Smooth muscle cell (in vitro differentiated cells): ENCODE measurements at regions not wholly inside any gene's neighbourhood (a gene's known extent, or its start where the extent isn't known, plus 50 kb on each side); places are given as distances from the start of the nearest gene placed in this dataset.
A peak's percentile ranks its signal among the peaks of the same experiment; 100 is the strongest.

ENCODE experiments used
- DNase-seq: peaks from one replicate; lab custom pipeline; 2025; ENCODE audit not compliant: unreplicated experiment; lab: John Stamatoyannopoulos, UW
- H2AFZ ChIP-seq: fragments of 200-600 bp; sonication (generic); 2 replicates; pipeline ENCODE4 v1.6.0; 2016; ENCODE audit warnings: antibody characterized with exemption, low read depth, mild to moderate bottlenecking
- H3F3A ChIP-seq: fragments of 200-600 bp; sonication (generic); 2 replicates; pipeline ENCODE4 v1.6.0; 2017; ENCODE audit warnings: antibody characterized with exemption, low read depth
- H3K27ac ChIP-seq: fragments of 200-600 bp; sonication (generic); 2 replicates; pipeline ENCODE4 v1.5.1; 2016; ENCODE audit warnings: low read depth, mild to moderate bottlenecking
- H3K27me3 ChIP-seq: fragments of 200-600 bp; sonication (generic); 2 replicates; pipeline ENCODE4 v1.6.1; 2016; ENCODE audit warnings: low read depth, mild to moderate bottlenecking
- H3K36me3 ChIP-seq: fragments of 200-600 bp; sonication (generic); 2 replicates; pipeline ENCODE4 v1.5.1; 2016; ENCODE audit warnings: low read depth
- H3K4me1 ChIP-seq: fragments of 200-600 bp; sonication (generic); 2 replicates; pipeline ENCODE4 v1.5.1; 2016; ENCODE audit warnings: low read depth
- H3K4me2 ChIP-seq: fragments of 200-600 bp; sonication (generic); 2 replicates; pipeline ENCODE4 v1.6.0; 2016; ENCODE audit warnings: mild to moderate bottlenecking
- H3K4me3 ChIP-seq: fragments of 200-600 bp; sonication (generic); 2 replicates; pipeline ENCODE4 v1.5.1; 2016; ENCODE audit warnings: mild to moderate bottlenecking
- H3K79me2 ChIP-seq: fragments of 200-600 bp; sonication (generic); 2 replicates; pipeline ENCODE4 v1.6.0; 2016; ENCODE audit warnings: low read depth, mild to moderate bottlenecking
- H3K9ac ChIP-seq: fragments of 200-600 bp; sonication (generic); 2 replicates; pipeline ENCODE4 v1.6.0; 2016; ENCODE audit warnings: low read depth
- H3K9me3 ChIP-seq: fragments of 200-600 bp; sonication (generic); replicated peaks from 2 replicates; pipeline ENCODE4 v1.5.1; 2016; ENCODE audit warnings: low read depth
- H4K20me1 ChIP-seq: fragments of 200-600 bp; sonication (generic); 2 replicates; pipeline ENCODE4 v1.6.0; 2016; ENCODE audit warnings: low read depth
- WGBS: methylation state at CpG from one replicate; pipeline ENCODE4 v1.1.7; 2016; ENCODE audit warnings: low lambda C conversion rate; 5-methylcytosine and 5-hydroxymethylcytosine counted together
- TF ChIP-seq, protein P1 (sequence below): fragments of 200-600 bp; sonication (generic); IDR thresholded peaks from 2 replicates; pipeline ENCODE4 v1.5.1; 2017; ENCODE audit warnings: borderline replicate concordance, mild to moderate bottlenecking, antibody characterized with exemption; ENCODE audit not compliant: insufficient read depth, poor library complexity, severe bottlenecking

DNA sequence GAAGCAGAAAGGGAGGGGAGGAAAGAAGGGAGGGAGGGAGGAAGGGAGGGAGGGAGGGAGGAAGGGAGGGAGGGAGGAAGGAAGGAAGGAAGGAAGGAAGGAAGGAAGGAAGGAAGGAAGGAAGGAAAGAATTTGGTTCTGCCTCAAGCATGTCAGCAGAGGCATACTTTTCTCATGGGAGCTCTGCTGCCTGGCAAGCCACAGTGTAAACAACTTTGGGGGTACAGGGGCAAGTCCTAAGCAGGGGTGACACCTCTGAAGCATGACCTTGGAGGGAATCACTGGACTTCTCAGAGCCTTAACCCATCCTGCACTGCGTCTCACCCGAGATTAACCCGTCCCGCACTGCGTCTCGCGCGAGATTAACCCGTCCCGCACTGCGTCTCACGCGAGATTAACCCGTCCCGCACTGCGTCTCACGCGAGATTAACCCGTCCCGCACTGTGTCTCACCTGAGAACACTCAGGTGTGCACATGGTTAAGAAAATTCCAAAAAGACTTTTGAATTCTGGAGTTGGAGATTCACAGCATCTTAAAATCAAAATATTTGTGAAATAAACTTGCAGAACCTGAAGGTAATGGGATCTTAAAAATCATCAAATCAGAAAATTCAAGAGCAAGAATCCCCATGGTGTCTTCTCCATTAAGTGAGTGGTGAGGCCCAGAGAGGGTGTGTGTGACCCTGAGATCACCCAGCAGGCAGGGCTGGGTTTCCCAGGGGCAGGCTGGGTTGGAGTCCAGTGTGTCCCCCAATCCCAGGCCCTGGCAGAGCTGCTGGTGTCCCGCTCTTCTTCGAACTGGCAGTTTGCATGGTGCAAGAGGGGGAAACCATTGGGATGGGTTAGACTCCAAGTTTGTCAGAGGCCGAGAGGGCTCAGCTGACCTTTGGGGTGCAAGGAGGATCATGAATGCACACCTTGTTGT is 190.4 kb downstream of the MN1 start:
- Histone ChIP-seq H3K4me1 (no peaks in the 10 kb centered on the region), H2AFZ (no peak overlapping the region), H3F3A (no peaks in the 10 kb centered on the region), H3K27me3 (peaks cover 32% of the 10 kb centered on the region), H3K9me3 (no peaks in the 10 kb centered on the region), H3K4me2 (no peak overlapping the region), H3K36me3 (no peaks in the 10 kb centered on the region), H3K27ac (no peak overlapping the region), H3K79me2 (no peaks in the 10 kb centered on the region), H3K4me3 (no peak overlapping the region), H3K9ac (no peak overlapping the region), H4K20me1 (no peaks in the 10 kb centered on the region)
- WGBS = 95% methylated on average over 23 of the region's 23 CpGs
- no peak for DNase-seq
- TF ChIP-seq, protein P1, sequence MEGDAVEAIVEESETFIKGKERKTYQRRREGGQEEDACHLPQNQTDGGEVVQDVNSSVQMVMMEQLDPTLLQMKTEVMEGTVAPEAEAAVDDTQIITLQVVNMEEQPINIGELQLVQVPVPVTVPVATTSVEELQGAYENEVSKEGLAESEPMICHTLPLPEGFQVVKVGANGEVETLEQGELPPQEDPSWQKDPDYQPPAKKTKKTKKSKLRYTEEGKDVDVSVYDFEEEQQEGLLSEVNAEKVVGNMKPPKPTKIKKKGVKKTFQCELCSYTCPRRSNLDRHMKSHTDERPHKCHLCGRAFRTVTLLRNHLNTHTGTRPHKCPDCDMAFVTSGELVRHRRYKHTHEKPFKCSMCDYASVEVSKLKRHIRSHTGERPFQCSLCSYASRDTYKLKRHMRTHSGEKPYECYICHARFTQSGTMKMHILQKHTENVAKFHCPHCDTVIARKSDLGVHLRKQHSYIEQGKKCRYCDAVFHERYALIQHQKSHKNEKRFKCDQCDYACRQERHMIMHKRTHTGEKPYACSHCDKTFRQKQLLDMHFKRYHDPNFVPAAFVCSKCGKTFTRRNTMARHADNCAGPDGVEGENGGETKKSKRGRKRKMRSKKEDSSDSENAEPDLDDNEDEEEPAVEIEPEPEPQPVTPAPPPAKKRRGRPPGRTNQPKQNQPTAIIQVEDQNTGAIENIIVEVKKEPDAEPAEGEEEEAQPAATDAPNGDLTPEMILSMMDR = no peak

DNA sequence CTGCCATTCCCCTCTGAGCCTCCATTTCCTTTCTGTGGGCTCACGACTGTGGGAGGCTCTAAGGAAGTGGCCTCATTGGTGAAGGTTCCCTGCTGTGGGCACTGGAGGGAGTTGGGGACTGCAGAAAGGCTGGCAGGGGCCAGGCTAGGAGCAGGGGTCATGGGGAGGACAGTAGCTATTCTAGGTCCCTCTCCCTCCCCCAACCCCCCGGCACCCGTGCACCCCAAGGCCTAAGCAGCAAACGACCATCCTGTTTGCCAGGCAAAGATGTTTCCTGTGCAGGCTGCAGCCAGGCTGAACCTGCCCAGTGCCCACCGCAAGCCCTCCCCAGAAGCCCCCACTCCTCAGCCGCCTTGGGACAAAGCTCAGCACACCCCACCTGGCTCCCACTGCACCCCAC is 189.4 kb downstream of the MN1 start:
- Histone ChIP-seq H3F3A (no peaks in the 10 kb centered on the region), H3K9ac (no peak overlapping the region), H3K4me3 (no peak overlapping the region), H3K36me3 (no peaks in the 10 kb centered on the region), H3K79me2 (no peaks in the 10 kb centered on the region), H2AFZ (no peak overlapping the region), H3K4me2 (no peak overlapping the region), H3K4me1 (no peaks in the 10 kb centered on the region), H3K27ac (no peak overlapping the region), H3K9me3 (no peaks in the 10 kb centered on the region), H4K20me1 (no peaks in the 10 kb centered on the region), H3K27me3 (peaks cover 32% of the 10 kb centered on the region)
- TF ChIP-seq, protein P1 = no peak
- WGBS = 79% methylated on average over 3 of the region's 6 CpGs
- DNase-seq = no peak

DNA sequence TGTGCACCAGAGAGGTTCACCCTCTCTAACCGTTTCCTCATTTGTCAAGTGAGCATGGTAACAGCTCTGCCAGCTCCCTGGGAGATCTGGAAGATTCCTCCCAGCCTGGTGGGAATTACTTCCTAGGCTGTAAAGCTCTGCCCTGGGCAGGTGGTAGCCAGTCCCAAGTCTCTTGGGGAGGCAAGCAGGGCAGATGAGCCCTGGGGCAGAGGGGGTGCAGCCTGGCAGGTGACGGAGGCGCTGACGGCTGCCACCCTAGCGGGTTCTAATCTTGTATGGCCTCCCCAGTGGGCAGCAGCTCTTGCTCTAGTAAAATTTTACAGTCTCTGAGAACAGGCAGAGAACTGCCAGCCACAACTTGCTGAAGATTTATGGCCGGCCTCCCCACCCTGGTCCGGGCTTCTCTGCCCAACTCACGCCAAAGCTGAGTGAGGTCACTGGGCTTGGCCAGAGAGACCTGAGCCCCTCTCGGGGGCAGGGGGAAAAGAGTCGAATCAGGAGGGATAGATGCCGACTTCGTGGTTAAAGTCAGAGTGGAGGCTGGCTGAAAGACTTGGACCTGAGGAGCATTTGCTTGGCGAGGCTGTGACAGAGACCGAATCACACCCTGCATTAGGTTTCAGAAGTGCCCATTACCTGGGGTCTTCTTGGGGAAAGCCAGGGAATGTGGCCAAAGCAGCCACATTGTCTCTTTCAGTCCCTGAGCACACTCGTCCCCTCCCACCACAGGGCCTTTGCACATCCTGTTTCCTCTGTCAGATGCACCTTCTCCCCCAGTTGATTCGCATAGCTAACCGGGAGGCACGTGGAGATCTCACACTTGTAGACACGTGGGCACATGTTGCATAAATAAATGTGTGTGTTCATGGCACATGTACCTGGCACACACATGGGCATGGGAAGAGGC is 188.2 kb downstream of the MN1 start:
- Histone ChIP-seq H3K27me3 (peaks cover 32% of the 10 kb centered on the region), H3K9me3 (no peaks in the 10 kb centered on the region), H3K4me2 (peak overlapping the region; percentile 78), H3K79me2 (no peaks in the 10 kb centered on the region), H3K4me3 (no peak overlapping the region), H2AFZ (no peak overlapping the region), H3K9ac (no peak overlapping the region), H3K4me1 (no peaks in the 10 kb centered on the region), H4K20me1 (no peaks in the 10 kb centered on the region), H3K27ac (no peak overlapping the region), H3K36me3 (no peaks in the 10 kb centered on the region), H3F3A (no peaks in the 10 kb centered on the region)
- 82% methylated on average over 19 of the region's 19 CpGs for WGBS
- no peak for DNase-seq
- TF ChIP-seq, protein P1 = no peak
